HG03460 (cell line): ENCODE measurements at regions not wholly inside any gene's neighbourhood (a gene's known extent, or its start where the extent isn't known, plus 50 kb on each side); places are given as distances from the start of the nearest gene placed in this dataset.

Experiments used
- ATAC-seq: cut with Tn5 transposase; IDR thresholded peaks from one replicate; pipeline ENCODE4 v1.9.1; 2021; ENCODE audit not compliant: unreplicated experiment

GRCh38 chr10:5305374-5305773, 59.4 kb upstream of the UCN3 start:
- ATAC-seq = no peak

- ATAC-seq = no peak
Measured at GRCh38 chr10:5310914-5311313, 53.9 kb upstream of the UCN3 start.

GRCh38 chr10:5311617-5312016, 53.1 kb upstream of the UCN3 start:
- ATAC-seq = no peak

- ATAC-seq = no peak
Measured at GRCh38 chr10:5314840-5315239, 49.9 kb upstream of the UCN3 start.
